GM10266 (cell line): ENCODE measurements at regions not wholly inside any gene's neighbourhood (a gene's known extent, or its start where the extent isn't known, plus 50 kb on each side); places are given as distances from the start of the nearest gene placed in this dataset.

ENCODE experiments used
- DNase-seq: peaks from one replicate; pipeline ENCODE4 v3.0.0; 2012; ENCODE audit errors: extremely low spot score
- TF ChIP-seq, protein P1 (sequence below): IDR thresholded peaks from 2 replicates; pipeline ENCODE4 v1.5.1; 2012; ENCODE audit warnings: mild to moderate bottlenecking, low read depth; ENCODE audit not compliant: control insufficient read depth, insufficient read depth; ENCODE audit errors: missing control alignments

DNA sequence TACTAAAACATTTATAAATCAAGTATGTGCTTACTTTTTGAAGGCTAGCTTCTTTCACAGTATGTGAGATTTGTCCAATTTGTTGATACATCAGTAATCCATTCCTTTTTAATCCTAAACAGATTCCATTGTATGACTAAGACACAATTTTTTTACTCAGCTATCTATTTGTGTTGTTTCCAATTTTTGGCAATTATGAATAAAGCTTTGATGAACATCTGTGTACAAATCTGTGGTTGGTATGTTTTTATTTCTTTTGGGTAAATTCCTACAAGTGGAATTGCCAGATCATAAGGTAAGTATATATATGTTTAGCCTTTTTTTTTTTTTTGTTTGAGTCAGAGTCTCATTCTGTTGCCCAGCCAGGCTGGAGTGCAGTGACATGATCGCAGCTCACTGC lies 56.2 kb upstream of the VEPH1 start:
- DNase-seq, result no peak
- TF ChIP-seq, protein P1, sequence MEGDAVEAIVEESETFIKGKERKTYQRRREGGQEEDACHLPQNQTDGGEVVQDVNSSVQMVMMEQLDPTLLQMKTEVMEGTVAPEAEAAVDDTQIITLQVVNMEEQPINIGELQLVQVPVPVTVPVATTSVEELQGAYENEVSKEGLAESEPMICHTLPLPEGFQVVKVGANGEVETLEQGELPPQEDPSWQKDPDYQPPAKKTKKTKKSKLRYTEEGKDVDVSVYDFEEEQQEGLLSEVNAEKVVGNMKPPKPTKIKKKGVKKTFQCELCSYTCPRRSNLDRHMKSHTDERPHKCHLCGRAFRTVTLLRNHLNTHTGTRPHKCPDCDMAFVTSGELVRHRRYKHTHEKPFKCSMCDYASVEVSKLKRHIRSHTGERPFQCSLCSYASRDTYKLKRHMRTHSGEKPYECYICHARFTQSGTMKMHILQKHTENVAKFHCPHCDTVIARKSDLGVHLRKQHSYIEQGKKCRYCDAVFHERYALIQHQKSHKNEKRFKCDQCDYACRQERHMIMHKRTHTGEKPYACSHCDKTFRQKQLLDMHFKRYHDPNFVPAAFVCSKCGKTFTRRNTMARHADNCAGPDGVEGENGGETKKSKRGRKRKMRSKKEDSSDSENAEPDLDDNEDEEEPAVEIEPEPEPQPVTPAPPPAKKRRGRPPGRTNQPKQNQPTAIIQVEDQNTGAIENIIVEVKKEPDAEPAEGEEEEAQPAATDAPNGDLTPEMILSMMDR, result no peak
